Lower leg skin (tissue), 4 donors: ENCODE measurements at regions not wholly inside any gene's neighbourhood (a gene's known extent, or its start where the extent isn't known, plus 50 kb on each side); places are given as distances from the start of the nearest gene placed in this dataset.

ENCODE experiments used
- DNase-seq, 2 donors: peaks; one replicate each; pipeline ENCODE4 v3.0.0-alpha.2; 2019; ENCODE audit warnings: low spot score in 2 of 2
- H3K4me3 ChIP-seq: fragments of 200-600 bp; sonication (generic); 2 replicates; pipeline ENCODE4 v1.5.1; 2017; ENCODE audit warnings: mild to moderate bottlenecking, low read depth; ENCODE audit not compliant: poor library complexity, severe bottlenecking
- CTCF ChIP-seq, 3 donors: fragments of 450-650 bp; IDR thresholded peaks; one replicate each; pipeline ENCODE4 v1.5.1; 2016; ENCODE audit warnings: antibody characterized with exemption in 3 of 3, mild to moderate bottlenecking in 3 of 3, moderate library complexity in 2 of 3
- POLR2A ChIP-seq, 2 donors: fragments of 450-650 bp; IDR thresholded peaks; one replicate each; pipeline ENCODE4 v1.6.1; 2016 to 2017; ENCODE audit warnings: antibody characterized with exemption in 2 of 2, mild to moderate bottlenecking in 1 of 2, moderate library complexity in 1 of 2
- WGBS, 2 donors: methylation state at CpG; one replicate each; pipeline ENCODE4 v1.1.5; 2018; 5-methylcytosine and 5-hydroxymethylcytosine counted together
- intact Hi-C: fragments of 100-400 bp; cut with DNase I; formaldehyde crosslinking; loops from one replicate; pipeline ENCODE4 v1.15.0; 2023; ENCODE audit warnings: low total_unique reads

- DNase-seq = no peak
- 94 to 97% methylated on average over 3 of the region's 3 CpGs for WGBS, 2 donors
- intact Hi-C loops = no loop called here
- H3K4me3 ChIP-seq = no peak overlapping the region
- TF ChIP-seq POLR2A (IDR thresholded peaks at IDR 0.05) = no peak
- TF ChIP-seq CTCF (IDR thresholded peaks at IDR 0.05) = no peak
These were observed 209.0 kb upstream of the SIX2 start for GRCh38 chr2:45218297-45218696.

GRCh38 chr2:45216118-45216517 lies 206.9 kb upstream of the SIX2 start:
- intact Hi-C loops = no loop called here

GRCh38 chr2:45214550-45214949 lies 205.3 kb upstream of the SIX2 start:
- 91 to 94% methylated on average over 5 of the region's 5 CpGs for WGBS, 2 donors
- no peak for TF ChIP-seq POLR2A (IDR thresholded peaks at IDR 0.05)
- no peak for TF ChIP-seq CTCF (IDR thresholded peaks at IDR 0.05)

More at GRCh38 chr2:45216118-45216517, 206.9 kb upstream of the SIX2 start:
- no peak overlapping the region for H3K4me3 ChIP-seq
- DNase-seq = no peak
- no peak for TF ChIP-seq CTCF (IDR thresholded peaks at IDR 0.05)
- TF ChIP-seq POLR2A (IDR thresholded peaks at IDR 0.05) = no peak

GRCh38 chr2:45212953-45213635 lies 203.8 kb upstream of the SIX2 start:
- 76 to 78% methylated on average over 5 of the region's 5 CpGs for WGBS, 2 donors
- intact Hi-C loops = no loop called here
- no peak for DNase-seq
- H3K4me3 ChIP-seq = no peak overlapping the region
- TF ChIP-seq CTCF (IDR thresholded peaks at IDR 0.05) (no peak), POLR2A (IDR thresholded peaks at IDR 0.05) (no peak)

More at GRCh38 chr2:45214550-45214949, 205.3 kb upstream of the SIX2 start:
- intact Hi-C loops = no loop called here
- DNase-seq = no peak
- no peak overlapping the region for H3K4me3 ChIP-seq

- WGBS, 2 donors = 77 to 86% methylated on average over 3 of the region's 3 CpGs
- DNase-seq = no peak
- intact Hi-C loops = no loop called here
- H3K4me3 ChIP-seq = no peak overlapping the region
- no peak for TF ChIP-seq CTCF (IDR thresholded peaks at IDR 0.05)
- TF ChIP-seq POLR2A (IDR thresholded peaks at IDR 0.05) = no peak
These were observed 202.4 kb upstream of the SIX2 start for GRCh38 chr2:45211636-45212035.
